HepG2 (cell line): ENCODE measurements at regions not wholly inside any gene's neighbourhood (a gene's known extent, or its start where the extent isn't known, plus 50 kb on each side); places are given as distances from the start of the nearest gene placed in this dataset.

ENCODE experiments used
- ATAC-seq: fragments of 200-7000 bp; cut with Tn5 transposase; 3 replicates; pipeline ENCODE4 v1.9.1; 2020; ENCODE audit warnings: mild to moderate bottlenecking, moderate library complexity
- BruUV-seq: library from RNA; stranded (reverse); fragments of 400-500 nt; replicated peaks from 2 replicates; lab custom pipeline; 2021; lab: Mats Ljungman, UMichigan
- CTCF ChIA-PET: fragments of 300-600 bp; formaldehyde crosslinking; extraction: SDS; loops from one replicate; lab custom pipeline; 2021; ENCODE audit warnings: low total read pairs, inconsistent platforms, low intra/inter-chr PET ratio; lab: Yijun Ruan, JAX
- POLR2A ChIA-PET: fragments of 350-600 bp; sonication (Branson Sonifier 250); formaldehyde crosslinking; loops from one replicate; lab custom pipeline; 2020; ENCODE audit warnings: antibody characterized with exemption, inconsistent platforms; lab: Yijun Ruan, JAX
- DNase-seq: peaks from one replicate; pipeline ENCODE4 v3.0.0-alpha.2; 2015; ENCODE audit warnings: low spot score
- FAIRE-seq: peaks from 3 replicates; lab custom pipeline; 2011; peaks lifted over from hg19 to GRCh38; lab: Jason Lieb, UNC
- H2AFZ ChIP-seq: one replicate; pipeline ENCODE4 v1.6.1; 2011; ENCODE audit warnings: low read length, inconsistent platforms
- H3K27ac ChIP-seq: fragments of 300-600 bp; 3 replicates; pipeline ENCODE4 v1.8.0; 2011; ENCODE audit warnings: mixed run types, mild to moderate bottlenecking, mixed read lengths, low read length, inconsistent platforms; ENCODE audit not compliant: insufficient read depth; ENCODE audit errors: extremely low read length
- H3K27me3 ChIP-seq, 2 experiments: fragments of 200-600 bp in 1 of 2; 2 replicates in 1 of 2; 3 replicates in 1 of 2; pipeline versions ENCODE4 v1.6.0 to v1.8.0; 2011; ENCODE audit warnings: low read length in 2 of 2, mild to moderate bottlenecking in 2 of 2, moderate library complexity in 2 of 2, inconsistent platforms in 1 of 2; ENCODE audit not compliant: insufficient read depth in 2 of 2, control insufficient read depth in 1 of 2
- H3K36me3 ChIP-seq, 2 experiments: fragments of 200-600 bp in 1 of 2; replicated peaks in 1 of 2; 2 replicates in 1 of 2; 3 replicates in 1 of 2; pipeline versions ENCODE4 v1.5.1 to v1.8.0; 2011; ENCODE audit warnings: low read length in 2 of 2, inconsistent platforms in 1 of 2; ENCODE audit not compliant: insufficient read depth in 2 of 2, control insufficient read depth in 1 of 2
- H3K4me1 ChIP-seq: 2 replicates; pipeline ENCODE4 v1.5.1; 2012; ENCODE audit warnings: low read length, inconsistent platforms; ENCODE audit not compliant: insufficient read depth
- H3K4me2 ChIP-seq: 2 replicates; pipeline ENCODE4 v1.6.0; 2011; ENCODE audit warnings: low read depth, low read length, inconsistent platforms
- H3K4me3 ChIP-seq, 3 experiments: fragments of 200-600 bp in 1 of 3; sonication (generic), shearing (Covaris generic) in 1 of 3; replicated peaks in 1 of 3; 2 replicates each; pipeline ENCODE4 v1.5.1; 2011 to 2016; ENCODE audit warnings: low read length in 3 of 3, inconsistent platforms in 2 of 3, low read depth in 2 of 3, mild to moderate bottlenecking in 2 of 3, control low read depth in 1 of 3, mixed read lengths in 1 of 3; ENCODE audit not compliant: insufficient read depth in 1 of 3
- H3K79me2 ChIP-seq: one replicate; pipeline ENCODE4 v1.6.1; 2011; ENCODE audit warnings: low read length, inconsistent platforms; ENCODE audit not compliant: insufficient read depth
- H3K9ac ChIP-seq: 2 replicates; pipeline ENCODE4 v1.6.0; 2011; ENCODE audit warnings: mild to moderate bottlenecking, low read depth, low read length, inconsistent platforms; ENCODE audit not compliant: insufficient read depth
- H3K9me3 ChIP-seq: 2 replicates; pipeline ENCODE4 v1.5.1; 2012; ENCODE audit warnings: mild to moderate bottlenecking, low read length
- H4K20me1 ChIP-seq: 2 replicates; pipeline ENCODE4 v1.6.0; 2011; ENCODE audit warnings: inconsistent platforms, mild to moderate bottlenecking, low read length, moderate library complexity; ENCODE audit not compliant: insufficient read depth
- FOXA3 ChIP-seq: IDR thresholded peaks from 2 replicates; pipeline ENCODE4 v1.6.1; 2016; ENCODE audit warnings: missing genetic modification reagents, missing compliant biosample characterization
- GATAD2A ChIP-seq: IDR thresholded peaks from 2 replicates; pipeline ENCODE4 v1.6.1; 2016
- GFI1 ChIP-seq: sonication (generic); formaldehyde crosslinking; IDR thresholded peaks from 2 replicates; pipeline ENCODE4 v1.5.0; 2020; ENCODE audit warnings: missing genetic modification reagents, mild to moderate bottlenecking, borderline replicate concordance
- GPN1 ChIP-seq: sonication (generic); formaldehyde crosslinking; IDR thresholded peaks from 2 replicates; pipeline ENCODE4 v1.5.1; 2020; ENCODE audit warnings: missing genetic modification reagents, borderline replicate concordance
- HOXA3 ChIP-seq: sonication (generic); formaldehyde crosslinking; IDR thresholded peaks from 2 replicates; pipeline ENCODE4 v1.5.0; 2020; ENCODE audit warnings: missing genetic modification reagents
- MEF2D ChIP-seq: sonication (generic); formaldehyde crosslinking; IDR thresholded peaks from 2 replicates; pipeline ENCODE4 v1.5.1; 2020; ENCODE audit warnings: mild to moderate bottlenecking, missing genetic modification reagents
- POLR2G ChIP-seq: fragments of 200-400 bp; formaldehyde crosslinking; IDR thresholded peaks from 2 replicates; pipeline ENCODE4 v1.6.1; 2018; ENCODE audit warnings: mild to moderate bottlenecking, low read depth, low read length, moderate library complexity
- PRMT3 ChIP-seq: sonication (generic); formaldehyde crosslinking; IDR thresholded peaks from 2 replicates; pipeline ENCODE4 v1.8.1; 2022; ENCODE audit warnings: low read depth, mild to moderate bottlenecking, moderate library complexity, missing genetic modification reagents, borderline replicate concordance
- SIX1 ChIP-seq: sonication (generic); formaldehyde crosslinking; IDR thresholded peaks from 2 replicates; pipeline ENCODE4 v1.4.0; 2020; ENCODE audit warnings: missing genetic modification reagents, borderline replicate concordance
- SP5 ChIP-seq: IDR thresholded peaks from 2 replicates; pipeline ENCODE4 v1.6.1; 2016; ENCODE audit warnings: low read depth, borderline replicate concordance
- ZFP91 ChIP-seq: sonication (generic); formaldehyde crosslinking; IDR thresholded peaks from 2 replicates; pipeline ENCODE4 v1.9.0; 2022; ENCODE audit warnings: missing genetic modification reagents, mild to moderate bottlenecking, borderline replicate concordance
- ZIK1 ChIP-seq: sonication (generic); formaldehyde crosslinking; IDR thresholded peaks from 2 replicates; pipeline ENCODE4 v1.5.0; 2020; ENCODE audit warnings: mild to moderate bottlenecking, low read depth, missing genetic modification reagents, borderline replicate concordance
- ZNF101 ChIP-seq: sonication (generic); formaldehyde crosslinking; IDR thresholded peaks from 2 replicates; pipeline ENCODE4 v1.4.0; 2020; ENCODE audit warnings: mild to moderate bottlenecking, low read depth, missing genetic modification reagents, borderline replicate concordance
- ZNF136 ChIP-seq: sonication (generic); formaldehyde crosslinking; IDR thresholded peaks from 2 replicates; pipeline ENCODE4 v1.8.1; 2022; ENCODE audit warnings: low read depth, mild to moderate bottlenecking, moderate library complexity, missing genetic modification reagents
- ZNF17 ChIP-seq: sonication (generic); formaldehyde crosslinking; IDR thresholded peaks from 2 replicates; pipeline ENCODE4 v1.5.0; 2020; ENCODE audit warnings: mild to moderate bottlenecking, missing genetic modification reagents
- WGBS: methylation state at CpG from one replicate; pipeline ENCODE4 v1.1.6; 2017; ENCODE audit warnings: low lambda C conversion rate; 5-methylcytosine and 5-hydroxymethylcytosine counted together
- in situ Hi-C: cut with HindIII; loops from 2 replicates; pipeline ENCODE4 v1.10.0; 2017; ENCODE audit warnings: low pct_unique_long_range_greater_than_20kb; ENCODE audit not compliant: extremely low pct_ligation_motif_present
- intact Hi-C: fragments of 100-400 bp; cut with micrococcal nuclease; formaldehyde crosslinking; loops from one replicate; pipeline ENCODE4 v1.10.0; 2022; ENCODE audit not compliant: unreplicated experiment
- TF ChIP-seq, protein P1 (sequence below): fragments of 450-650 bp; IDR thresholded peaks from 2 replicates; pipeline ENCODE4 v1.6.1; 2017; ENCODE audit warnings: mild to moderate bottlenecking
- TF ChIP-seq, protein P2 (sequence below): sonication (generic); formaldehyde crosslinking; IDR thresholded peaks from 2 replicates; pipeline ENCODE4 v1.4.0; 2020; ENCODE audit warnings: missing genetic modification reagents, borderline replicate concordance

- Histone ChIP-seq H3K27ac (no peak overlapping the region), H2AFZ (no peak overlapping the region), H3K27me3 (peaks cover 0 to 3% of the 10 kb centered on the region in 2 experiments; a peak in 1 of 5 replicates), H3K79me2 (no peaks in the 10 kb centered on the region), H3K4me3 (no peak overlapping the region), H4K20me1 (no peaks in the 10 kb centered on the region), H3K4me1 (no peaks in the 10 kb centered on the region), H3K4me2 (no peak overlapping the region), H3K9ac (no peak overlapping the region), H3K9me3 (no peaks in the 10 kb centered on the region), H3K36me3 (no peaks in the 10 kb centered on the region)
- ATAC-seq, result no peak
- TF ChIP-seq ZIK1, result no peak
- TF ChIP-seq GFI1 (CRISPR knock-in tag), result no peak
- no peak for TF ChIP-seq SIX1 (CRISPR knock-in tag)
- no peak for TF ChIP-seq HOXA3
- no peak for TF ChIP-seq SP5
- TF ChIP-seq, protein P1, sequence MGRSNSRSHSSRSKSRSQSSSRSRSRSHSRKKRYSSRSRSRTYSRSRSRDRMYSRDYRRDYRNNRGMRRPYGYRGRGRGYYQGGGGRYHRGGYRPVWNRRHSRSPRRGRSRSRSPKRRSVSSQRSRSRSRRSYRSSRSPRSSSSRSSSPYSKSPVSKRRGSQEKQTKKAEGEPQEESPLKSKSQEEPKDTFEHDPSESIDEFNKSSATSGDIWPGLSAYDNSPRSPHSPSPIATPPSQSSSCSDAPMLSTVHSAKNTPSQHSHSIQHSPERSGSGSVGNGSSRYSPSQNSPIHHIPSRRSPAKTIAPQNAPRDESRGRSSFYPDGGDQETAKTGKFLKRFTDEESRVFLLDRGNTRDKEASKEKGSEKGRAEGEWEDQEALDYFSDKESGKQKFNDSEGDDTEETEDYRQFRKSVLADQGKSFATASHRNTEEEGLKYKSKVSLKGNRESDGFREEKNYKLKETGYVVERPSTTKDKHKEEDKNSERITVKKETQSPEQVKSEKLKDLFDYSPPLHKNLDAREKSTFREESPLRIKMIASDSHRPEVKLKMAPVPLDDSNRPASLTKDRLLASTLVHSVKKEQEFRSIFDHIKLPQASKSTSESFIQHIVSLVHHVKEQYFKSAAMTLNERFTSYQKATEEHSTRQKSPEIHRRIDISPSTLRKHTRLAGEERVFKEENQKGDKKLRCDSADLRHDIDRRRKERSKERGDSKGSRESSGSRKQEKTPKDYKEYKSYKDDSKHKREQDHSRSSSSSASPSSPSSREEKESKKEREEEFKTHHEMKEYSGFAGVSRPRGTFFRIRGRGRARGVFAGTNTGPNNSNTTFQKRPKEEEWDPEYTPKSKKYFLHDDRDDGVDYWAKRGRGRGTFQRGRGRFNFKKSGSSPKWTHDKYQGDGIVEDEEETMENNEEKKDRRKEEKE, result no peak
- TF ChIP-seq, protein P2, sequence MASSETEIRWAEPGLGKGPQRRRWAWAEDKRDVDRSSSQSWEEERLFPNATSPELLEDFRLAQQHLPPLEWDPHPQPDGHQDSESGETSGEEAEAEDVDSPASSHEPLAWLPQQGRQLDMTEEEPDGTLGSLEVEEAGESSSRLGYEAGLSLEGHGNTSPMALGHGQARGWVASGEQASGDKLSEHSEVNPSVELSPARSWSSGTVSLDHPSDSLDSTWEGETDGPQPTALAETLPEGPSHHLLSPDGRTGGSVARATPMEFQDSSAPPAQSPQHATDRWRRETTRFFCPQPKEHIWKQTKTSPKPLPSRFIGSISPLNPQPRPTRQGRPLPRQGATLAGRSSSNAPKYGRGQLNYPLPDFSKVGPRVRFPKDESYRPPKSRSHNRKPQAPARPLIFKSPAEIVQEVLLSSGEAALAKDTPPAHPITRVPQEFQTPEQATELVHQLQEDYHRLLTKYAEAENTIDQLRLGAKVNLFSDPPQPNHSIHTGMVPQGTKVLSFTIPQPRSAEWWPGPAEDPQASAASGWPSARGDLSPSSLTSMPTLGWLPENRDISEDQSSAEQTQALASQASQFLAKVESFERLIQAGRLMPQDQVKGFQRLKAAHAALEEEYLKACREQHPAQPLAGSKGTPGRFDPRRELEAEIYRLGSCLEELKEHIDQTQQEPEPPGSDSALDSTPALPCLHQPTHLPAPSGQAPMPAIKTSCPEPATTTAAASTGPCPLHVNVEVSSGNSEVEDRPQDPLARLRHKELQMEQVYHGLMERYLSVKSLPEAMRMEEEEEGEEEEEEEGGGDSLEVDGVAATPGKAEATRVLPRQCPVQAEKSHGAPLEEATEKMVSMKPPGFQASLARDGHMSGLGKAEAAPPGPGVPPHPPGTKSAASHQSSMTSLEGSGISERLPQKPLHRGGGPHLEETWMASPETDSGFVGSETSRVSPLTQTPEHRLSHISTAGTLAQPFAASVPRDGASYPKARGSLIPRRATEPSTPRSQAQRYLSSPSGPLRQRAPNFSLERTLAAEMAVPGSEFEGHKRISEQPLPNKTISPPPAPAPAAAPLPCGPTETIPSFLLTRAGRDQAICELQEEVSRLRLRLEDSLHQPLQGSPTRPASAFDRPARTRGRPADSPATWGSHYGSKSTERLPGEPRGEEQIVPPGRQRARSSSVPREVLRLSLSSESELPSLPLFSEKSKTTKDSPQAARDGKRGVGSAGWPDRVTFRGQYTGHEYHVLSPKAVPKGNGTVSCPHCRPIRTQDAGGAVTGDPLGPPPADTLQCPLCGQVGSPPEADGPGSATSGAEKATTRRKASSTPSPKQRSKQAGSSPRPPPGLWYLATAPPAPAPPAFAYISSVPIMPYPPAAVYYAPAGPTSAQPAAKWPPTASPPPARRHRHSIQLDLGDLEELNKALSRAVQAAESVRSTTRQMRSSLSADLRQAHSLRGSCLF (CRISPR knock-in tag), result no peak
- TF ChIP-seq MEF2D (CRISPR knock-in tag), result no peak
- TF ChIP-seq FOXA3 (CRISPR knock-in tag), result no peak
- TF ChIP-seq PRMT3 (CRISPR knock-in tag), result no peak
- no peak for TF ChIP-seq POLR2G
- no peak for TF ChIP-seq GPN1
- no peak for TF ChIP-seq ZNF17 (CRISPR knock-in tag)
- TF ChIP-seq GATAD2A (CRISPR knock-in tag), result no peak
- no peak for TF ChIP-seq ZFP91 (CRISPR knock-in tag)
- TF ChIP-seq ZNF136, result no peak
- no peak for TF ChIP-seq ZNF101 (CRISPR knock-in tag)
- POLR2A ChIA-PET, result no interaction called here
- intact Hi-C loops (no loop called here), in situ Hi-C loops (no loop called here)
- WGBS, result 60% methylated on average over 1 of the region's 1 CpG
- CTCF ChIA-PET, result no interaction called here
- BruUV-seq, result no TSS peak
- no peak for FAIRE-seq
- DNase-seq, result no peak
Measured at GRCh38 chr7:22660293-22660692, 66.7 kb upstream of the IL6 start.
